Omental fat pad (tissue), 3 donors: ENCODE measurements at regions not wholly inside any gene's neighbourhood (a gene's known extent, or its start where the extent isn't known, plus 50 kb on each side); places are given as distances from the start of the nearest gene placed in this dataset.

Source experiments
- ATAC-seq: fragments of 150-250 bp; one replicate; pipeline ENCODE4 v1.9.1; 2016; ENCODE audit warnings: mild to moderate bottlenecking, moderate library complexity; ENCODE audit not compliant: low FRiP score
- DNase-seq: peaks from one replicate; pipeline ENCODE4 v3.0.0-alpha.2; 2019; ENCODE audit warnings: low spot score
- CTCF ChIP-seq, 3 donors: fragments of 450-650 bp; IDR thresholded peaks; one replicate each; pipeline ENCODE4 v1.5.1; 2016 to 2017; ENCODE audit warnings: antibody characterized with exemption in 3 of 3, mild to moderate bottlenecking in 3 of 3, moderate library complexity in 2 of 3

GRCh38 chrX:131923614-131924250 lies 99.4 kb upstream of the STK26 start:
- DNase-seq (no peak), ATAC-seq (no peak)

GRCh38 chrX:131938749-131939148 lies 84.4 kb upstream of the STK26 start:
- ATAC-seq (no peak), DNase-seq (no peak)
- no peak for TF ChIP-seq CTCF (IDR thresholded peaks at IDR 0.05)

More at GRCh38 chrX:131923614-131924250, 99.4 kb upstream of the STK26 start:
- TF ChIP-seq CTCF (IDR thresholded peaks at IDR 0.05): no peak

- no peak for ATAC-seq
- TF ChIP-seq CTCF (IDR thresholded peaks at IDR 0.05): no peak
- no peak for DNase-seq
These were observed 81.1 kb upstream of the STK26 start for GRCh38 chrX:131942034-131942433.

GRCh38 chrX:131944936-131945902 lies 77.9 kb upstream of the STK26 start:
- no peak for ATAC-seq
- no peak for TF ChIP-seq CTCF (IDR thresholded peaks at IDR 0.05)
- DNase-seq: no peak

- TF ChIP-seq CTCF (IDR thresholded peaks at IDR 0.05): no peak
- ATAC-seq (no peak), DNase-seq (no peak)
These were observed 71.9 kb upstream of the STK26 start for GRCh38 chrX:131951166-131951565.

GRCh38 chrX:131955099-131955777 lies 67.9 kb upstream of the STK26 start:
- TF ChIP-seq CTCF (IDR thresholded peaks at IDR 0.05): no peak
- no peak for DNase-seq
- no peak for ATAC-seq
